GM21381 (cell line): ENCODE measurements at regions not wholly inside any gene's neighbourhood (a gene's known extent, or its start where the extent isn't known, plus 50 kb on each side); places are given as distances from the start of the nearest gene placed in this dataset.

ENCODE experiments used
- ATAC-seq: cut with Tn5 transposase; IDR thresholded peaks from one replicate; pipeline ENCODE4 v1.9.1; 2021; ENCODE audit warnings: mild to moderate bottlenecking, moderate library complexity; ENCODE audit not compliant: unreplicated experiment

- no peak for ATAC-seq
Measured at GRCh38 chr7:33806298-33807154, 98.8 kb upstream of the BMPER start.

- ATAC-seq: no peak
Measured at GRCh38 chr7:33807155-33807530, 98.2 kb upstream of the BMPER start.

GRCh38 chr7:33807779-33808482, 97.4 kb upstream of the BMPER start:
- ATAC-seq: no peak

- no peak for ATAC-seq
Measured at GRCh38 chr7:33809228-33809627, 96.1 kb upstream of the BMPER start.

GRCh38 chr7:33810356-33810755, 95.0 kb upstream of the BMPER start:
- no peak for ATAC-seq

GRCh38 chr7:33813331-33813730, 92.0 kb upstream of the BMPER start:
- no peak for ATAC-seq

- ATAC-seq: no peak
Measured at GRCh38 chr7:33814400-33814799, 90.9 kb upstream of the BMPER start.

GRCh38 chr7:33814936-33815335, 90.4 kb upstream of the BMPER start:
- ATAC-seq: no peak

- no peak for ATAC-seq
Measured at GRCh38 chr7:33815336-33815735, 90.0 kb upstream of the BMPER start.

- no peak for ATAC-seq
Measured at GRCh38 chr7:33816106-33816505, 89.2 kb upstream of the BMPER start.

GRCh38 chr7:33819658-33820057, 85.7 kb upstream of the BMPER start:
- ATAC-seq: no peak

- no peak for ATAC-seq
Measured at GRCh38 chr7:33820206-33820605, 85.1 kb upstream of the BMPER start.

GRCh38 chr7:33821970-33822369, 83.4 kb upstream of the BMPER start:
- ATAC-seq: no peak

GRCh38 chr7:33823913-33824312, 81.4 kb upstream of the BMPER start:
- no peak for ATAC-seq

GRCh38 chr7:33824911-33825459, 80.4 kb upstream of the BMPER start:
- no peak for ATAC-seq

- ATAC-seq: no peak
Measured at GRCh38 chr7:33825644-33826043, 79.7 kb upstream of the BMPER start.

GRCh38 chr7:33829536-33829935, 75.8 kb upstream of the BMPER start:
- no peak for ATAC-seq

GRCh38 chr7:33831389-33832141, 73.8 kb upstream of the BMPER start:
- no peak for ATAC-seq

GRCh38 chr7:33832271-33832721, 73.0 kb upstream of the BMPER start:
- ATAC-seq: no peak

- ATAC-seq: no peak
Measured at GRCh38 chr7:33836797-33837355, 68.5 kb upstream of the BMPER start.

GRCh38 chr7:33837356-33837851, 67.9 kb upstream of the BMPER start:
- ATAC-seq: no peak
